HG02938 (cell line): ENCODE measurements at regions not wholly inside any gene's neighbourhood (a gene's known extent, or its start where the extent isn't known, plus 50 kb on each side); places are given as distances from the start of the nearest gene placed in this dataset.
"Not testable (repeated sequence)": the region's sequence is repeated elsewhere in the genome, so short reads cannot be mapped to it uniquely, and the experiment has no call there.

Experiments
- ATAC-seq: cut with Tn5 transposase; IDR thresholded peaks from one replicate; pipeline ENCODE4 v1.9.1; 2021; ENCODE audit warnings: mild to moderate bottlenecking, moderate library complexity; ENCODE audit not compliant: unreplicated experiment

DNA sequence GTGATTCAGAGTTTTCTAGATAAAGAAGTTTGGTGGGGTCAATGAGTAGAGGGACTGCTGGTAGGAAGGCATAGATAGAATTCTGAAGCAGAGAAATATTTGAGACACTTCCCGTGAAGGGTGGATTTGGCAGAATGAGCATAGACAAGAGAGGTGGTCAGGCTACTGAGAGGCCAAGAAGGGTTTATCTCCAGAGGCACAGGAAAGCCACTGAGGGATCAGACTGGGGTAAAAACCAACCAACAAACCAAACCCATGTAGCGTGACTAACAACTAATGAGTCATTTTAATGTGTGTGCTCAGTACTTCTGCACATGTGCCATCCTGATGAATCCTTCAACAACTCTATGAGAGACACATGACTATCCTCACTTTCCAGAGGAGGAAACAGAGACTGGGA, 60.0 kb upstream of the SERP2 start:
- ATAC-seq, result no peak

DNA sequence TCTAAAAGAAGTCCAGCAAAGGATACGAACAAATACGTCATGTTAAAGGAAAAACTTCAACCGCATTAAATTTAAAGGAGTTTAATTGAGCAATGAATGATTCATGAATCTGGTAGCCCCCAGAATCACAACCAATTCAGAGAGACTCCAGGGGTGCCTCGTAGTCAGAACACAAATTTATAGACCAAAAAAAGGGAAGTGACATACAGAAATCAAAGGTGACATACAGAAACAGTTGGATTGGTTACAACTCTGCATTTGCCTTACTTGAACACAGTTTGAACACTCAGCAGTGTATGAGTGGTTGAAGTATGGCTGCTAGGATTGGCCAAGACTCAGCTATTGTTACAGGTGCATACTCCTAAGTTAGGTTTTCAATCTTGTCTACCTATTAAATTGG, 59.5 kb upstream of the SERP2 start:
- not testable (repeated sequence) for ATAC-seq

DNA sequence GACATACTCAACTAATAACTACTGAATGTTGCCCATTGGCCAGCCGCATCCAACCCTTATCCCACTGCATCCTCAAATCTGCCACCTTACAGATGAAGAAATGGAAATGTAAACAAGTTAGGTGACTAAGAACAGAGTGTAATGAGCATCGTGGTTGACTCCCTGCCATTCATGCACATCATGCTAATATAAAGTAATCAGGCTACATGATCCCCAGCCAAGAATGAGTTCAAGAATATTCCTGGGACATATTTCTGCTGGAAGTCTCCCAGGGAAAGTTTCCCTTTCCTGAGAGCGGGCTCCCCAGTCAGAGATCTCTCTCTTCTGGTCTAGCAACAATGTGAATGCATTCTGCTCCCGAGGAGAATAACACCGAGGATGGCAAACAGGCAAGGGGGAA, 55.9 kb upstream of the SERP2 start:
- no peak for ATAC-seq

DNA sequence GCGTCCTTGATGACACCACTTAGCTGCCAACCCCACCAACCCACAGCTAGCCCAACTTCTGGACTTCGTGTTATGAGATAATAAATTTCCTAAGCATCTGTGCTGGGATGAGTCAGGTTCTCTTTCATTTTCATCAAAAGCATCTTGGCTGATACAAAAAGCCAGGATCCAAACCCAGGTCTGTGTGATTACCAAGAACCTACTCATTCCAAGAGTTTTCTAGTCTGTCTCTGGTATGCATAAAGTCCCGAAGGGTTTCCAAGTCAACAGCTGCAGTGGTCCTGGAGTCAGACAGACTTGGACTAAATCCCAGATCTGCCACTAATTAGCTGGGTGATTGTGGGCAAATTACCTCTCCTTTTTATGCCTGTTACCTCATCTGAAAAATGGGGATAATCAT, 55.5 kb upstream of the SERP2 start:
- ATAC-seq, result no peak

DNA sequence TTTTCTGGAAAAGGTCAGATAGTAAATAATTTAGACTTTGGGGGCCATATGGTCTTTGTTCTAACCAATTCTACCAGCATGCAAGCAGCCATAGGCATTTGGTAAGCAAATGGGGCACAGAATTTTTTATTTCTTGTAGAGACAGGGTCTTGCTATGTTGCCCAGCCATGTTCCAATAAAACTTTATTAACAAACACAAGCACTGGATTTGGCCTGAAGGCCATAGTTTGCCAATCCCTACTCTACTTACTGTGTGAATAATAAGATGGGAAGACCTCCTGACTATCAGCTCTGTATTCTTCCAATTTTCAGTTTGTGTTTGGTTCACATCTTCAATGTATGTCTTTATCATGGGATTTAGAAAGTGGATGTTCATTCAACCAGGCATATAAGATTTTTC, 53.0 kb upstream of the SERP2 start:
- no peak for ATAC-seq

DNA sequence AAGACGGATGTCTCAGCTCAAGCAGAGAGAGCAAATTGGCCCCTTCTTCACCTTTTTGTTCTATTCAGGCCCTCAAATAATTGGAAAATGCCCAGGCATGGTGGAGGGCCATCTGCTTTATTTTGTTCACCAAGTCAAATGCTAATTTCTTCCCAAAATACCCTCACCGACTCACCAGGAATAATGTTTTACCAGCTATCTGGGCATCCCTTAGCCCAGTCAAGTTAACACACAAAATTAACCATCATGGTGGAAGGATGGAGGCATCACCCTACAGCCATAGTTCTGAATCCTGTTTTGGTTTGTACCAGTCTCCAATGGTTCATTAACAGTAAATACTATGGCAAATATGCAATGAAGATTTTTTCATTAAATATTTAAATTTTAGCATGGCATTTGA, 51.7 kb upstream of the SERP2 start:
- no peak for ATAC-seq

DNA sequence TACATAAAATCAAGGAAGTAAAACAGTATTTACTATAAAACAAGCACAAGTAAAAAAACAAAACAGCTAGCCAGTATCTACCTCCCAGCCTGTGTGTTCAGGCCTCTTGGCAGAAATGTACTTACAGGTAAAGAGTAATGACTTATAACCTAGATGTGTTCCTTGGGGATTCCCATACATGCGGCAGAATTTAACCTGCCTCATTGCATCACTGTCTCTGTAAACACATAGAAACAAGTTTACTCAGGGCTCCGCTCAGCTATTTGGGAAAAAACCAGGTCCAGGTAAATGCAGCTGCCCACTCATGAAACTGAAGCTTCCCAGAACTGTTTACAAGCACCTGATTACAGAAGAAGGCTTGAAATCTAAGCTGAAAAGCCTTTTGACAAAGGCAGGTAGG, 50.7 kb upstream of the SERP2 start:
- no peak for ATAC-seq

DNA sequence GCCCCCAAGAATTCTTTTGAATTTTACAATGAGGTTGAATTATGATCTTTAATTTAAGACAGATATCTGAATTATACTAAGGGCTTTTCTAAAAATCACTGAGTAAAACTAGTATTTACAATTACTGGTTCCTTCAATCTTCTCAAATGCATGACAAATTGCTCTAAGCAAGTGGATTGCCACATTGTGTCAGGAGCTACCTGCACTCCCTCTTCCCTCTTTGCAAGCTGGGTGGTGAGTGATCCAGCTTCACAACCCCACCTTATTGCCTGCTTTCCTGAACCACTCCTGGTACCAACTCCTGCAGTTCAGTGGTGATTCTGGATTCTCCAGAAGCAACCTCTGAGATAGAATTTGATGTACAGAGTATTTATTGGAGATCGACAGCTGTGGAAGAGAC, 49.9 kb upstream of the SERP2 start:
- no peak for ATAC-seq
